ENCODE measurements at regions not wholly inside any gene's neighbourhood (a gene's known extent, or its start where the extent isn't known, plus 50 kb on each side); places are given as distances from the start of the nearest gene placed in this dataset.

- no peak overlapping the region for H3K27ac Mint-ChIP-seq (ENCODE audit: unreplicated experiment)
- H3K27me3 Mint-ChIP-seq (ENCODE audit: unreplicated experiment), result no peaks in the 10 kb centered on the region
- peaks cover 7% of the 10 kb centered on the region for H3K4me1 Mint-ChIP-seq (ENCODE audit: unreplicated experiment)
- DNase-seq (ENCODE audit: low spot score), result no peak
- no peaks in the 10 kb centered on the region for H3K9me3 Mint-ChIP-seq (ENCODE audit: unreplicated experiment)
- TF ChIP-seq CTCF (IDR thresholded peaks at IDR 0.05; ENCODE audit: unreplicated experiment), result no peak
- H3K4me3 Mint-ChIP-seq (ENCODE audit: unreplicated experiment), result no peak overlapping the region
- no peaks in the 10 kb centered on the region for H3K36me3 Mint-ChIP-seq (ENCODE audit: low read depth, unreplicated experiment)
These were observed 101.8 kb upstream of the GUCY1A1 start for GRCh38 chr4:155564880-155565279.

GRCh38 chr4:155564086-155564485 lies 102.6 kb upstream of the GUCY1A1 start:
- Mint-ChIP-seq H3K36me3 (ENCODE audit: low read depth, unreplicated experiment) (no peaks in the 10 kb centered on the region), H3K27ac (ENCODE audit: unreplicated experiment) (no peak overlapping the region), H3K4me3 (ENCODE audit: unreplicated experiment) (no peak overlapping the region), H3K9me3 (ENCODE audit: unreplicated experiment) (no peaks in the 10 kb centered on the region), H3K4me1 (ENCODE audit: unreplicated experiment) (peaks cover 7% of the 10 kb centered on the region), H3K27me3 (ENCODE audit: unreplicated experiment) (no peaks in the 10 kb centered on the region)
- TF ChIP-seq CTCF (IDR thresholded peaks at IDR 0.05; ENCODE audit: unreplicated experiment), result no peak
- no peak for DNase-seq (ENCODE audit: low spot score)

DNA sequence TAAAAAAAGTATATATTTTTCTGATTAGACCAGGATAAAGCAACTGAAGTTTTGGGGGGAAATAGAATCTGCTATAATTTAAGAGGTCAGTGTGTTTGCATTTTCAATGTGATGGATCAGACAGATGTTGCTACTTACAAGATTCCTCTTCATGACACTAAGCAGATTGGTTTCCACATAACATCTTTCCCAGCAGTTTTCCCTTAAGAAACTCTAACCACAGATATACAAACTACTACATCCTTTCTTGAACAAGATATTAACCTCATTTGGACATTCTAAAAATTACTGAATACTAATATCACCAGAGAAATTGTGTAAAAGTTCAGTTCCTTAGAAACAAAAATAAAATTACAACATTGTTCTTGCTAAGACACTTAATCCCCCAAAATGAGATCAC lies 106.7 kb upstream of the GUCY1A1 start:
- H3K4me1 Mint-ChIP-seq (ENCODE audit: unreplicated experiment), result peaks cover 7% of the 10 kb centered on the region
- no peak overlapping the region for H3K27ac Mint-ChIP-seq (ENCODE audit: unreplicated experiment)
- H3K9me3 Mint-ChIP-seq (ENCODE audit: unreplicated experiment), result no peaks in the 10 kb centered on the region
- no peak for DNase-seq (ENCODE audit: low spot score)
- no peak for TF ChIP-seq CTCF (IDR thresholded peaks at IDR 0.05; ENCODE audit: unreplicated experiment)
- H3K27me3 Mint-ChIP-seq (ENCODE audit: unreplicated experiment), result no peaks in the 10 kb centered on the region
- H3K36me3 Mint-ChIP-seq (ENCODE audit: low read depth, unreplicated experiment), result no peaks in the 10 kb centered on the region
- no peak overlapping the region for H3K4me3 Mint-ChIP-seq (ENCODE audit: unreplicated experiment)

DNA sequence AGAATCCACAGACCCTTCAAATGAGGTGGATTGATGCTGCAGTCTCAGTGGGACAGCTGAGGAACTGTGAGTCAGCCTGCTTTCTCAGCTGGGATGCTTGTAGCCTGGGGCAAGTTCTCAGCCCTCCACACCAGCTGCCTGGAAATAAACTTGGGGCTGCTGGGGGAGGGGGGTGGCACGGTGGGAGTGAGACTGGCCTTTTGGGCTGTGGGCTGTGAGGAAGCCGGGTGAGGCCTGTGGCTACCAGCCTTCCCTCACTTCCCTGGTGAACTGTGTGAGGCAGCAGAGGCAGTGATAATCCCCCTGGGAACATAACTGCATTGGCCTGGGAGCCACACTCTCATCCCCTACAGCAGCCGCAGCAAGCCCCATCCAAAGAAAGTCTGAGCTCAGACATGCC lies 114.5 kb upstream of the GUCY1A1 start:
- Mint-ChIP-seq H3K27ac (ENCODE audit: unreplicated experiment) (no peak overlapping the region), H3K36me3 (ENCODE audit: low read depth, unreplicated experiment) (no peaks in the 10 kb centered on the region), H3K4me3 (ENCODE audit: unreplicated experiment) (no peak overlapping the region), H3K27me3 (ENCODE audit: unreplicated experiment) (peaks cover 2% of the 10 kb centered on the region), H3K4me1 (ENCODE audit: unreplicated experiment) (no peaks in the 10 kb centered on the region), H3K9me3 (ENCODE audit: unreplicated experiment) (no peaks in the 10 kb centered on the region)
- DNase-seq (ENCODE audit: low spot score), result no peak
- no peak for TF ChIP-seq CTCF (IDR thresholded peaks at IDR 0.05; ENCODE audit: unreplicated experiment)

GRCh38 chr4:155548173-155548572 lies 118.5 kb upstream of the GUCY1A1 start:
- no peak overlapping the region for H3K4me3 Mint-ChIP-seq (ENCODE audit: unreplicated experiment)
- H3K36me3 Mint-ChIP-seq (ENCODE audit: low read depth, unreplicated experiment), result no peaks in the 10 kb centered on the region
- H3K4me1 Mint-ChIP-seq (ENCODE audit: unreplicated experiment), result no peaks in the 10 kb centered on the region
- no peak for DNase-seq (ENCODE audit: low spot score)
- peaks cover 4% of the 10 kb centered on the region for H3K27me3 Mint-ChIP-seq (ENCODE audit: unreplicated experiment)
- H3K27ac Mint-ChIP-seq (ENCODE audit: unreplicated experiment), result no peak overlapping the region
- no peaks in the 10 kb centered on the region for H3K9me3 Mint-ChIP-seq (ENCODE audit: unreplicated experiment)
- TF ChIP-seq CTCF (IDR thresholded peaks at IDR 0.05; ENCODE audit: unreplicated experiment), result no peak
